Gastrocnemius medialis (tissue), 4 donors: ENCODE measurements at regions not wholly inside any gene's neighbourhood (a gene's known extent, or its start where the extent isn't known, plus 50 kb on each side); places are given as distances from the start of the nearest gene placed in this dataset.

Source experiments
- CTCF ChIP-seq, 5 experiments: fragments of 450-650 bp in 3 of 5; fragments of 200-600 bp in 2 of 5; sonication (generic) in 2 of 5; IDR thresholded peaks in 4 of 5; conservative IDR thresholded peaks in 1 of 5; 1 replicate in 4 of 5; 2 replicates in 1 of 5; pipeline ENCODE4 v1.5.1; 2016 to 2019; ENCODE audit warnings: antibody characterized with exemption in 5 of 5, mild to moderate bottlenecking in 3 of 5, moderate library complexity in 3 of 5
- POLR2A ChIP-seq, 2 donors: fragments of 450-650 bp; IDR thresholded peaks; one replicate each; pipeline ENCODE4 v1.6.1; 2017; ENCODE audit warnings: antibody characterized with exemption in 2 of 2, mild to moderate bottlenecking in 2 of 2, moderate library complexity in 2 of 2

- no peak for TF ChIP-seq CTCF (IDR thresholded peaks at IDR 0.05 in 4 of 5, conservative IDR thresholded peaks at IDR 0.05 in 1 of 5)
- TF ChIP-seq POLR2A (IDR thresholded peaks at IDR 0.05): no peak
These were observed 92.3 kb downstream of the RFC3 start for GRCh38 chr13:33910255-33910654.
